ENCODE measurements at regions not wholly inside any gene's neighbourhood (a gene's known extent, or its start where the extent isn't known, plus 50 kb on each side); places are given as distances from the start of the nearest gene placed in this dataset.
"Not testable (repeated sequence)": the region's sequence is repeated elsewhere in the genome, so short reads cannot be mapped to it uniquely, and the experiment has no call there.

- H3K36me3 ChIP-seq (ENCODE audit: insufficient read depth, low read depth, low read length): no peaks in the 10 kb centered on the region
Observed at GRCh38 chr6:114878091-114878490, 535.3 kb upstream of the HS3ST5 start.

GRCh38 chr6:114874410-114874809 lies 531.6 kb upstream of the HS3ST5 start:
- no peak overlapping the region for H3K9ac ChIP-seq (ENCODE audit: low read depth, low read length)
- no peak overlapping the region for H3K4me3 ChIP-seq (ENCODE audit: low read length)
- no peaks in the 10 kb centered on the region for H3K9me3 ChIP-seq (ENCODE audit: insufficient read depth, low read depth, low read length)
- no peak overlapping the region for H3K27ac ChIP-seq (ENCODE audit: low read length)
- H3K36me3 ChIP-seq (ENCODE audit: insufficient read depth, low read depth, low read length): no peaks in the 10 kb centered on the region
- H3K27me3 ChIP-seq (ENCODE audit: insufficient read depth, low read length): no peaks in the 10 kb centered on the region
- no peaks in the 10 kb centered on the region for H3K4me1 ChIP-seq (ENCODE audit: insufficient read depth, low read length)

More at GRCh38 chr6:114878091-114878490, 535.3 kb upstream of the HS3ST5 start:
- H3K27ac ChIP-seq (ENCODE audit: low read length): no peak overlapping the region
- no peak overlapping the region for H3K9ac ChIP-seq (ENCODE audit: low read depth, low read length)
- H3K4me3 ChIP-seq (ENCODE audit: low read length): no peak overlapping the region
- no peaks in the 10 kb centered on the region for H3K27me3 ChIP-seq (ENCODE audit: insufficient read depth, low read length)
- no peaks in the 10 kb centered on the region for H3K9me3 ChIP-seq (ENCODE audit: insufficient read depth, low read depth, low read length)
- H3K4me1 ChIP-seq (ENCODE audit: insufficient read depth, low read length): no peaks in the 10 kb centered on the region

GRCh38 chr6:114865506-114865905 lies 522.7 kb upstream of the HS3ST5 start:
- H3K4me1 ChIP-seq (ENCODE audit: insufficient read depth, low read length); H3K27me3 ChIP-seq (ENCODE audit: insufficient read depth, low read length); H3K9me3 ChIP-seq (ENCODE audit: insufficient read depth, low read depth, low read length); H3K27ac ChIP-seq (ENCODE audit: low read length); H3K4me3 ChIP-seq (ENCODE audit: low read length); H3K36me3 ChIP-seq (ENCODE audit: insufficient read depth, low read depth, low read length); H3K9ac ChIP-seq (ENCODE audit: low read depth, low read length): not testable (repeated sequence)

- no peaks in the 10 kb centered on the region for H3K9me3 ChIP-seq (ENCODE audit: insufficient read depth, low read depth, low read length)
- no peak overlapping the region for H3K27ac ChIP-seq (ENCODE audit: low read length)
- no peaks in the 10 kb centered on the region for H3K36me3 ChIP-seq (ENCODE audit: insufficient read depth, low read depth, low read length)
- no peaks in the 10 kb centered on the region for H3K27me3 ChIP-seq (ENCODE audit: insufficient read depth, low read length)
- no peak overlapping the region for H3K4me3 ChIP-seq (ENCODE audit: low read length)
- no peaks in the 10 kb centered on the region for H3K4me1 ChIP-seq (ENCODE audit: insufficient read depth, low read length)
- no peak overlapping the region for H3K9ac ChIP-seq (ENCODE audit: low read depth, low read length)
Observed at GRCh38 chr6:114863610-114864009, 520.8 kb upstream of the HS3ST5 start.

- H3K4me1 ChIP-seq (ENCODE audit: insufficient read depth, low read length): no peaks in the 10 kb centered on the region
- no peaks in the 10 kb centered on the region for H3K36me3 ChIP-seq (ENCODE audit: insufficient read depth, low read depth, low read length)
- H3K27ac ChIP-seq (ENCODE audit: low read length): no peak overlapping the region
- H3K27me3 ChIP-seq (ENCODE audit: insufficient read depth, low read length): no peaks in the 10 kb centered on the region
- H3K9me3 ChIP-seq (ENCODE audit: insufficient read depth, low read depth, low read length): no peaks in the 10 kb centered on the region
- no peak overlapping the region for H3K9ac ChIP-seq (ENCODE audit: low read depth, low read length)
- H3K4me3 ChIP-seq (ENCODE audit: low read length): no peak overlapping the region
Observed at GRCh38 chr6:114862819-114863218, 520.0 kb upstream of the HS3ST5 start.

- no peaks in the 10 kb centered on the region for H3K36me3 ChIP-seq (ENCODE audit: insufficient read depth, low read depth, low read length)
- H3K4me1 ChIP-seq (ENCODE audit: insufficient read depth, low read length): no peaks in the 10 kb centered on the region
- no peaks in the 10 kb centered on the region for H3K9me3 ChIP-seq (ENCODE audit: insufficient read depth, low read depth, low read length)
- no peak overlapping the region for H3K4me3 ChIP-seq (ENCODE audit: low read length)
- no peak overlapping the region for H3K9ac ChIP-seq (ENCODE audit: low read depth, low read length)
- H3K27ac ChIP-seq (ENCODE audit: low read length): no peak overlapping the region
- H3K27me3 ChIP-seq (ENCODE audit: insufficient read depth, low read length): no peaks in the 10 kb centered on the region
Observed at GRCh38 chr6:114862064-114862463, 519.2 kb upstream of the HS3ST5 start.

- no peaks in the 10 kb centered on the region for H3K36me3 ChIP-seq (ENCODE audit: insufficient read depth, low read depth, low read length)
- no peaks in the 10 kb centered on the region for H3K27me3 ChIP-seq (ENCODE audit: insufficient read depth, low read length)
- H3K4me3 ChIP-seq (ENCODE audit: low read length): no peak overlapping the region
- H3K4me1 ChIP-seq (ENCODE audit: insufficient read depth, low read length): no peaks in the 10 kb centered on the region
- H3K9me3 ChIP-seq (ENCODE audit: insufficient read depth, low read depth, low read length): no peaks in the 10 kb centered on the region; the same call in 1 of the 2 replicates
- no peak overlapping the region for H3K27ac ChIP-seq (ENCODE audit: low read length)
- no peak overlapping the region for H3K9ac ChIP-seq (ENCODE audit: low read depth, low read length)
Observed at GRCh38 chr6:114844359-114844758, 501.5 kb upstream of the HS3ST5 start.

- no peaks in the 10 kb centered on the region for H3K36me3 ChIP-seq (ENCODE audit: insufficient read depth, low read depth, low read length)
- H3K27ac ChIP-seq (ENCODE audit: low read length): no peak overlapping the region
- no peaks in the 10 kb centered on the region for H3K4me1 ChIP-seq (ENCODE audit: insufficient read depth, low read length)
- no peak overlapping the region for H3K9ac ChIP-seq (ENCODE audit: low read depth, low read length)
- no peak overlapping the region for H3K4me3 ChIP-seq (ENCODE audit: low read length)
- H3K9me3 ChIP-seq (ENCODE audit: insufficient read depth, low read depth, low read length): no peaks in the 10 kb centered on the region; the same call in 1 of the 2 replicates
- no peaks in the 10 kb centered on the region for H3K27me3 ChIP-seq (ENCODE audit: insufficient read depth, low read length)
Observed at GRCh38 chr6:114839019-114839418, 496.2 kb upstream of the HS3ST5 start.

GRCh38 chr6:114833211-114833610 lies 490.4 kb upstream of the HS3ST5 start:
- no peaks in the 10 kb centered on the region for H3K27me3 ChIP-seq (ENCODE audit: insufficient read depth, low read length)
- H3K36me3 ChIP-seq (ENCODE audit: insufficient read depth, low read depth, low read length): no peaks in the 10 kb centered on the region
- H3K9ac ChIP-seq (ENCODE audit: low read depth, low read length): no peak overlapping the region
- H3K27ac ChIP-seq (ENCODE audit: low read length): no peak overlapping the region
- H3K4me1 ChIP-seq (ENCODE audit: insufficient read depth, low read length): no peaks in the 10 kb centered on the region
- H3K9me3 ChIP-seq (ENCODE audit: insufficient read depth, low read depth, low read length): no peaks in the 10 kb centered on the region
- H3K4me3 ChIP-seq (ENCODE audit: low read length): no peak overlapping the region

- Histone ChIP-seq H3K9ac (ENCODE audit: low read depth, low read length) (no peak overlapping the region), H3K4me1 (ENCODE audit: insufficient read depth, low read length) (no peaks in the 10 kb centered on the region), H3K36me3 (ENCODE audit: insufficient read depth, low read depth, low read length) (no peaks in the 10 kb centered on the region), H3K4me3 (ENCODE audit: low read length) (no peak overlapping the region), H3K9me3 (ENCODE audit: insufficient read depth, low read depth, low read length) (no peaks in the 10 kb centered on the region), H3K27me3 (ENCODE audit: insufficient read depth, low read length) (no peaks in the 10 kb centered on the region), H3K27ac (ENCODE audit: low read length) (no peak overlapping the region)
Observed at GRCh38 chr6:114830515-114830914, 487.7 kb upstream of the HS3ST5 start.

- Histone ChIP-seq H3K36me3 (ENCODE audit: insufficient read depth, low read depth, low read length) (no peaks in the 10 kb centered on the region), H3K4me3 (ENCODE audit: low read length) (no peak overlapping the region), H3K4me1 (ENCODE audit: insufficient read depth, low read length) (no peaks in the 10 kb centered on the region), H3K9me3 (ENCODE audit: insufficient read depth, low read depth, low read length) (no peaks in the 10 kb centered on the region), H3K27ac (ENCODE audit: low read length) (no peak overlapping the region), H3K9ac (ENCODE audit: low read depth, low read length) (no peak overlapping the region), H3K27me3 (ENCODE audit: insufficient read depth, low read length) (no peaks in the 10 kb centered on the region)
Observed at GRCh38 chr6:114827135-114827534, 484.3 kb upstream of the HS3ST5 start.

GRCh38 chr6:114824409-114824808 lies 481.6 kb upstream of the HS3ST5 start:
- Histone ChIP-seq H3K27ac (ENCODE audit: low read length) (no peak overlapping the region), H3K27me3 (ENCODE audit: insufficient read depth, low read length) (no peaks in the 10 kb centered on the region), H3K9ac (ENCODE audit: low read depth, low read length) (no peak overlapping the region), H3K4me3 (ENCODE audit: low read length) (no peak overlapping the region), H3K4me1 (ENCODE audit: insufficient read depth, low read length) (no peaks in the 10 kb centered on the region), H3K36me3 (ENCODE audit: insufficient read depth, low read depth, low read length) (no peaks in the 10 kb centered on the region), H3K9me3 (ENCODE audit: insufficient read depth, low read depth, low read length) (no peaks in the 10 kb centered on the region)

- Histone ChIP-seq H3K4me1 (ENCODE audit: insufficient read depth, low read length) (no peaks in the 10 kb centered on the region), H3K36me3 (ENCODE audit: insufficient read depth, low read depth, low read length) (no peaks in the 10 kb centered on the region), H3K9ac (ENCODE audit: low read depth, low read length) (no peak overlapping the region), H3K27me3 (ENCODE audit: insufficient read depth, low read length) (no peaks in the 10 kb centered on the region), H3K4me3 (ENCODE audit: low read length) (no peak overlapping the region), H3K27ac (ENCODE audit: low read length) (no peak overlapping the region), H3K9me3 (ENCODE audit: insufficient read depth, low read depth, low read length) (no peaks in the 10 kb centered on the region)
Observed at GRCh38 chr6:114816678-114817077, 473.9 kb upstream of the HS3ST5 start.

Measured in iPS-20b (cell line).